T-helper 2 cell treated with Interferon-gamma antibody and Interleukin-4, amounts not matched to agents 5 μg/mL and 100 μg/mL, for 36 hours (primary cell): ENCODE measurements at regions not wholly inside any gene's neighbourhood (a gene's known extent, or its start where the extent isn't known, plus 50 kb on each side); places are given as distances from the start of the nearest gene placed in this dataset.

Source experiments
- DNase-seq: peaks from one replicate; pipeline ENCODE4 v3.0.0; 2021; ENCODE audit warnings: low spot score
- H3K27ac Mint-ChIP-seq: one replicate; pipeline ENCODE4 v1.8.0; 2021; ENCODE audit warnings: mild to moderate bottlenecking, mixed read lengths
- H3K27me3 Mint-ChIP-seq: one replicate; pipeline ENCODE4 v1.8.0; 2021; ENCODE audit warnings: low read depth, mixed read lengths
- H3K36me3 Mint-ChIP-seq: one replicate; pipeline ENCODE4 v1.8.0; 2021; ENCODE audit warnings: low read depth, mixed read lengths
- H3K4me1 Mint-ChIP-seq: one replicate; pipeline ENCODE4 v1.8.0; 2021; ENCODE audit warnings: low read depth, mixed read lengths
- H3K4me3 Mint-ChIP-seq: one replicate; pipeline ENCODE4 v1.8.0; 2022; ENCODE audit warnings: mild to moderate bottlenecking, moderate library complexity, mixed read lengths
- H3K9me3 Mint-ChIP-seq: one replicate; pipeline ENCODE4 v1.8.0; 2021; ENCODE audit warnings: mixed read lengths

DNA sequence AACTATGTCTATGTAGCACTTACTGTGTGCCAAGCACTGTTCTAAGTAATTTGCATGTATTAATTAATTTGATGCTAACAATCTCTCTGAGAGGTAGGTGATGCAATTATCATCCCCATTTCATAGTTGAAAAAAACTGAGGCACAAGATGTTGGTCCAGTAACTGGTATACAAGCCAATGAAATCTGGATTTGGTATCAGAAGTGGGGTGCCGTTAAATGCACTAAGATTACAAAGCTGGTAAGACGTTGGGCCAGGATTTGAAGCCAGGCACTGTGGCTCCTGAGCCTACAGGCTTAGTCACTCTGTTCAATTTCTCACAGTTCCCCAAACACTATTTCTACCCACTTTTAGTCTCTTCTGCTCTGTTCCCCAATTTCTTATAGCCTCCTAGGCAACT is 70.4 kb upstream of the CACNA1A start:
- no peak overlapping the region for H3K4me3 Mint-ChIP-seq
- H3K27ac Mint-ChIP-seq, result no peak overlapping the region
- no peaks in the 10 kb centered on the region for H3K36me3 Mint-ChIP-seq
- peaks cover 9% of the 10 kb centered on the region for H3K9me3 Mint-ChIP-seq
- no peaks in the 10 kb centered on the region for H3K4me1 Mint-ChIP-seq
- H3K27me3 Mint-ChIP-seq, result no peaks in the 10 kb centered on the region
- no peak for DNase-seq

DNA sequence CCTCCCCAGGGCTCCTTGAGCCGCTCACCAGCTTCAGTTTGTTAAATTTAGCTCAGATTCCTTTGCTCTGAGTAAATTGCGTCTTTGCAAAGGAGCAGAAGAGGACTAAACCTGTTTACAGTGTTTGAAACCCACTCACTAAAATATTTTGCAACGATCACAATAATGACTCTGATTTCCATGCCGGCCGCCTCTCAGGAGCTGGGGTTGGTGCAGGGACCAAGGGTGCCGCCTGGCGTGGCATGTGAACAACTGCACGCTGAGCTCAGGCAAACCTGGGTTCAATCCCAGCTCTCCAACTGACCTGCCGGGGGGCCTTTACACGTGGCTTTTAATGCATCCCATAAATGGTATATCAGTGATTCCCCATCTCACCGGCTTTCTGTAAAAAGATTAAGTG is 68.7 kb upstream of the CACNA1A start:
- Mint-ChIP-seq H3K27ac (no peak overlapping the region), H3K36me3 (no peaks in the 10 kb centered on the region), H3K27me3 (no peaks in the 10 kb centered on the region), H3K4me3 (no peak overlapping the region), H3K4me1 (no peaks in the 10 kb centered on the region), H3K9me3 (peaks cover 9% of the 10 kb centered on the region)
- DNase-seq, result no peak

DNA sequence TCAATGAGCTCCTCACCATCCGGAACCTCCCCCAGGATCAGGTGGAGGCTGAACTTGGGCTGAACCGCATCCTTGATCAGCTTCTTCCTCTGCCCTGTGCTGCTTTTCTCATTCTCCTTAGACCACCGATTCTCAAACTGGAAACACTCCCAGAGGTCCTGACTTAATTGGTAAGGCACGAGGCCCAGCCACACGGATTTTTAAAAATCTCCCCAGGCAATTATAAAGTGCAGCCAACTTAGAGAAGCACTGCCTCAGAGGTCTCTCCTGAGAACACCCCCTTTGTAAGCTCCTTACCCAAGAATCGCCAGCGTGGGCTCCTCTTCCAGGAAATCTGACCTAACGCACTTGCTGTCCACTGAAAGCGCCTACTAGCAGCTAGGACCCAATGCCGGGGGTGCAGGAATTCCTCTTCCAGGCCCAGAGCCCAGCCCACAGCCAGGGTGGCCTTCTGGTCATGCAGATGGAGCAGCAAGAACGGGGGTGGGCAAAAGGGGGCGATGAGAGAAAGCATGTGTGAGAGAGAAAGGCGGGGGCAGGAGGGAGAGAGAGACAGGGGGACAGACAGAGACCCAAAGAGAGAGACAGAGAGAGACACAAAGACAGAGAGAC is 66.9 kb upstream of the CACNA1A start:
- Mint-ChIP-seq H3K36me3 (no peaks in the 10 kb centered on the region), H3K9me3 (peaks cover 9% of the 10 kb centered on the region), H3K27me3 (no peaks in the 10 kb centered on the region), H3K4me3 (no peak overlapping the region), H3K27ac (no peak overlapping the region), H3K4me1 (no peaks in the 10 kb centered on the region)
- no peak for DNase-seq

DNA sequence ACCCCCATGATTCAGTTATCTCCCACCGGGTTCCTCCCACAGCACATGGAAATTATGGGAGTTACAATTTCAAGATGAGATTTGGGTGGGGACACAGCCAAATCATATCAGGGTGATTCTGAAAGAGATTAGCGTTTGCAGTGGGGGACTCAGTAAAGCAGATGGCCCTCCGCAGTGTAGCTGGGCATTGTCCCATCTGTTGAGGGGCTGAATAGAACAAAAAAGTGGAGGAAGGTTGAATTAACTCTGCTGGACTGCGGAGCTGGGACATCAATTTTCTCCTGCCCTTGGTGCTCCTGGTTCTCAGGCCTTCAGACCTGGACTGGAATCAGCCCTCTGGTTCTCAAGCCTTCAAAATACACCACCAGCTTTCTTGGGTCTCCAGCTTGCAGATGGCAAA is 55.2 kb upstream of the CACNA1A start:
- no peak overlapping the region for H3K4me3 Mint-ChIP-seq
- no peak for DNase-seq
- H3K4me1 Mint-ChIP-seq, result no peaks in the 10 kb centered on the region
- no peak overlapping the region for H3K27ac Mint-ChIP-seq
- H3K9me3 Mint-ChIP-seq, result no peaks in the 10 kb centered on the region
- H3K36me3 Mint-ChIP-seq, result no peaks in the 10 kb centered on the region
- no peaks in the 10 kb centered on the region for H3K27me3 Mint-ChIP-seq

DNA sequence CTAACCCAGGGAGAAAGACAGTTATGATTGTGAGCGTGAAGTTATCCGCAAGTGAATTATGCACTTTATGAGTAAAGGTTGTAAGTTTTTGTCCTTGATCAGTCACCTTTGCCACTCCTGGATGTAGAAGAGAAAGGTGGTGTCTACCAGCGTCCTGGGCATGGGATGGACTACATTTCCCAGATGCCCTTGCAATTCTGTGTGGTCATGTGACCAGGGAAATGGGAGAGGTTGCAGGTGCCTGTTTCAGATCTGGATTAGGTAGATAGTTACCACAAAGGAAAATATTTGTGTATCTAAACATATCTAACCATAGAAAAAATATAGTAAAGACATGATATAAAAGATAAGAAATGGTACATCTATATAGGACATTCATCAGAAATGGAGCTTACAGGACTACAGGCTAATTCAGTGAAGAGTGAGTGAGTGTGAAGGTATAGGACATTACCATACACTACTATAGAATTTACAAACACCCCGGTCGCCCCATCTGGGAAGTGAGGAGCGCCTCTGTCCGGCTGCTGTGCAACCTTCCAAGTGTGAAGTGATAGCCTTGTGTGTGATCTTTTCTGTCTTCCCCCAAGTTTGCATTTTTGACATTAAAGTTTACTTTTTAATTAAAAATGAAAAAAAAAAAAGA is 51.6 kb upstream of the CACNA1A start:
- DNase-seq, result no peak
- H3K9me3 Mint-ChIP-seq, result no peaks in the 10 kb centered on the region
- H3K36me3 Mint-ChIP-seq, result no peaks in the 10 kb centered on the region
- no peak overlapping the region for H3K27ac Mint-ChIP-seq
- H3K4me3 Mint-ChIP-seq, result no peak overlapping the region
- no peaks in the 10 kb centered on the region for H3K27me3 Mint-ChIP-seq
- no peaks in the 10 kb centered on the region for H3K4me1 Mint-ChIP-seq

DNA sequence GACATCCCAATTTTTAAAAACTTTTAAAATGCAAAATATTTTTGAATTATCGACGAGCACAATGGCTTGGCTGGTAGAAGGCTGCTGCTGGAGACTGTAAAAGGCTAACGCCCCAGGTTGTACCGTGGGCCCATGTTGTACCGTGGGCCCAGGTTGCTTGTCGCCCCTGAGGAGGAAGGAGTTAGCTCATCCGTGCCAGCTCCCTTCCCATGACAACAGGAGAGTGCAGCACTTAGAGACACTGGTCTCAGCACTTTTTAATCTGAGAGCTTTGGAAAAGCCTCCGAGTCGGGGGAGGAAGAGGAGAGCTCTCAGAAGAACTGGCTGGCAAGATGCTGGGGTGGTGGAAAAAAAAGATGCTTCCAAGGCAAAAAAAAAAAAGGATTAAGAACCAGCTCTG is 50.3 kb upstream of the CACNA1A start:
- Mint-ChIP-seq H3K4me3 (no peak overlapping the region), H3K27me3 (no peaks in the 10 kb centered on the region), H3K27ac (no peak overlapping the region), H3K4me1 (no peaks in the 10 kb centered on the region), H3K36me3 (no peaks in the 10 kb centered on the region), H3K9me3 (no peaks in the 10 kb centered on the region)
- DNase-seq, result no peak
